Left forelimb (tissue), 1 donor: ENCODE measurements at regions not wholly inside any gene's neighbourhood (a gene's known extent, or its start where the extent isn't known, plus 50 kb on each side); places are given as distances from the start of the nearest gene placed in this dataset.
"Not testable (repeated sequence)": the region's sequence is repeated elsewhere in the genome, so short reads cannot be mapped to it uniquely, and the experiment has no call there.

Experiments
- DNase-seq: peaks from one replicate; pipeline ENCODE4 v3.0.0-alpha.2; 2018; ENCODE audit warnings: low spot score

DNA sequence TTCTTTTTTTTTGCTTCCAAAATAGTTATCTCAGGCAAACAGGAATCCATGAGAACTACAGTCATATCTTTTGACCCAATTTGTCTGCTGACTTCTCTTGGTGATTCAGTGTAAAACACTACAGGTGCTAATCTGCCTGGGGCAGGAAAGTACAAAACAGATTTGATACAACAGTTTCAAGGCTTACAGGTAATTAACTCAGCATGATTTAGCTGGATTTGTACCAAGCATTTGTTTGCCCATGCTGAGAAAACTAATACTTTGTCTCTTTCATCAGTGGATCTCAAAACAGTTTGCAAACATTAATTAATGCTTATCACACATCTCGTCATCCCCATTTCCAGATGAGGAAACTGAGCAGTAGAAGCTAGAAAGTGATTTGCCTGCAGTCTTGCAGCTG lies 312.5 kb upstream of the SEMA6A start:
- DNase-seq = no peak

DNA sequence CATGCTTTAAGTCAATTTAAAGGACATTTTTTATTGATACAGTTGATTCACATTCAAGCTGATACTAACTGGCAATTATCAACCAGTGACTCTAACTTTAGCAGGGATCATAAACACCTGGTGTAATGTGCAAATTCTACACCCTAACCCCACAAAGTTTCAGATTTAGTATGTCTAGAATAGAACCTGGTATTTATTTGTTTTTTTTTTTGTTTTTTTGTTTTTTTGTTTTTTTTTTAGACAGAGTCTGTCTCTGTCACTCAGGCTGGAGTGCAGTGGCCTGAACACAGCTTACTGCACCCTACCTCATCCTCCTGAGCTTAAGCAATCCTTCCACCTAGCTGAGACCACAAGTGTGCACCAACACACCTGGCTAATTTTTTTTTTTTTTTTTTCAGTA lies 311.2 kb upstream of the SEMA6A start:
- no peak for DNase-seq

DNA sequence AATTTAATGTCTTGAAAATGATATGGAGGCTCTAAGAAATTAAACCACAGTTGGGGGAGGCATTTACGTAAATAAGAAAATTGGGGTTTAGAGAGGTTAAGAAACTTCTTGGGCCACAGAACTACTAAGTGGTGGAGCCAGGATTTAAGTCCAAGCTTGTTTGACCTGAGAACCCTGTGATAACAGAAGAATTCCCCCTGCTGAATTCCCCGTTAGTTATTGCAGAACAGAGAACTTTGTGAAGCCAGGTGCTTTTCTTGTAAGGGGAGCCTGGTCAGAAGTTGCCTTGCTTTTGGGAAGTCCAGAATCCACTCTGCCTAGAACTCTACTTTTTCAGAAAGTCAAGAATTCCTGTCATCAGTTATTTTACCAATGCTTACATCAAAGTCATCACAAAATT lies 309.3 kb upstream of the SEMA6A start:
- DNase-seq = no peak

DNA sequence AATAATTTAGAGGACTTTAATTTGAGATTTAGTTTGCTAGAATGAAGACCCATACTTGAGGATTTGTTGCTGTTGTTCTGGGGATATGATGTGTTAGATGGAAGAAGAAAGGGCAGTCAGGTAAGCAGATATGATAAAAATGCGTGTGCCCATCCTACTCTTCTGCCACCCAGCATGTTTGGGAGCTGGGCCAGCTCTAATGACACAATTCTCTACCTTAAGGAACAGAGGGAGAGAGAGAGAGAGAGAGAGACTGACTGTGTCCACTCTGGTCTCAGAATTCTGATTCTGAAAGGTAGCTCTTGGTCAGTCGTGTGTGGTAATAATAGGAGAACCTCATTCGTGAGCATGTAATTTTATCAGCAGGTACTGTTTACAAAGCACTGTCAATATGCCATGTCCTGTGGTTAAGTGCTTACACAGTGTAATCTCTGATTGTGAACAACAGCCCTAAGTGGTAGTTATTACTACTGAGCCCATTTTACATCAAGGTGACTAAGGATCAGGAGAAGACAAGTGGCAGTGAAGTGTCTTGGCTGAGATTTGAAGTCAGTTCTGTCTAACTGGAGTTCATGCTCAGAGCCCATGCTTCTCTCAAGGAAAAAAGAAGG lies 307.4 kb upstream of the SEMA6A start:
- DNase-seq = no peak

DNA sequence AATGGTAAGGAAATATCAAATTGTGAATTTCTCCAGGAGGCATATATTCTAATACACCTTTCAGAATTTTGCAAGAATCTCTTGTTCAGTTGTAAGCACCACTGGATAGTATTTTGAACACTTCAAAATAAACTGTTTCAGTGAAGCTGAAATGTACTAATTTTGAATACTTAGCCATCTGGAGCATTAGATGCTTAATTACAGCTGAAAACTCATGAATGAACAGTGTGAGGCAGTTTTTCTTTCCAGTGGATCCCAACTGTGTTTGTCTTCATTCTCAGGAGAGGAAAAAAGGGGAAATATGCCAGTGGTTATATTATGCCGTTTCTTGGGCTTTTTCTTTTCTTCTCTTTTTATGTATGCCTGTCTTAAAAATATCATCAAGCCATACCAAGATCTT lies 306.0 kb upstream of the SEMA6A start:
- no peak for DNase-seq

DNA sequence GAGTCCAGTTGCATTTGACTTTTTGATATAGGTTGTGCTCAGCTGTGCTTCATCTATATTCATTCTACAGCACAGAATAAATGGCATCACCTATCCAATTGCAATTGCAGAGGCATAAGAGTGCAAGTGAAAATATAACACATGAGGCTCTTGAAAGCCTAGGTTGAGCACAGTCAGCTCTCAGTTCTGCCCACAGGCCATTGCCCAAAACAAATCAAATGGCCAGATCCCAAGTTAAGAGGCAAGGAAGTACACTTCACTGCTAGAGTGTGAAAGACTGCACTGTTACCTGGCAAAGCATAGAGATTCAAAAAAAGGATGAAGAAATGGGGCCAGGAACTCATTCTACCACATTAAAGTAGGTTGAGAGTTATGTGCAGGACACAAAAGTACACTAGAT lies 305.5 kb upstream of the SEMA6A start:
- DNase-seq = no peak

DNA sequence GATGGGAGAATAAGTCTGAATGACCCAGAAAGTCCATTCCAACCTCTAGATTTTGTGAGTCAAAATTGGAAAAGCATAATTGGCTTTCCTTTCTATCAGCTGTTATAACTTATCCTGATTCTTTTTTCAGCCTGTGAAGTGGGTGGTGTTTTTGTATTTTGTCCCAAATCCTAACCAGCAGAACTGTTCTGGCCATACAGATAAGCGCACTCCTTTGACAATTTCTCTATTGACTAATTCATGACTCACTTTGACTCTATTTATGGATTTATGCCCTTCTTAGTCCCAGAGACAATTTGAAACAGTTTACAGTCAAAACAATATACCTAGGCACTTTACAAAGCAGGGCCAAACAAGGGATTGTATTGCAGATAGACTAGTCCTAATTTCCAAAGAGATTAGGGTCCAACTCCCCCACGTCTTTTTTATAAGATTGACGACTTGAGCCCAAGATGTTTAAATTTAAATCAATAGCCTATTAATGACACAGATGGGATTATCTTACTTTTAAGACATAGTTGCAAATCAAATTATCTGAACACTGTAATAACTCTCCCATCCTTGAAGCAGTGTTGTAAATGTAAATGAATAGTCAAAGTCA lies 301.7 kb upstream of the SEMA6A start:
- DNase-seq = no peak

DNA sequence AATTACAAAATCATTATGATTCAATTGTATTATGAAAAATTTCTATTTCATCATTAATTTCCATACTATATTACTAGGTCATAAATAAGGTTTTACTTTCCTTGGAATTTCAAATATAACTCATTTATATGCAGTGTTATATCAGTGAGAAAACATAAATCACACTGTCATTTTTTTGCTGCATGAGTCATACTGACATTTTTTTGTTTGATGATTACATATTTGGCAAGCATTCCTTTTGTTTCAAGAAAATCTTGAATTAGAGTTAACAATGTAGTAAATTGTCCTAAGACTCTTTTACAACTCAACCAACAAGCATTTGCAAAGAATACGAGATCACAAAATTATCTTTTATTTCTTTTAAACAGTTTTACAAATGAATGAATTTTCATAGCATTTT lies 298.4 kb upstream of the SEMA6A start:
- no peak for DNase-seq

DNA sequence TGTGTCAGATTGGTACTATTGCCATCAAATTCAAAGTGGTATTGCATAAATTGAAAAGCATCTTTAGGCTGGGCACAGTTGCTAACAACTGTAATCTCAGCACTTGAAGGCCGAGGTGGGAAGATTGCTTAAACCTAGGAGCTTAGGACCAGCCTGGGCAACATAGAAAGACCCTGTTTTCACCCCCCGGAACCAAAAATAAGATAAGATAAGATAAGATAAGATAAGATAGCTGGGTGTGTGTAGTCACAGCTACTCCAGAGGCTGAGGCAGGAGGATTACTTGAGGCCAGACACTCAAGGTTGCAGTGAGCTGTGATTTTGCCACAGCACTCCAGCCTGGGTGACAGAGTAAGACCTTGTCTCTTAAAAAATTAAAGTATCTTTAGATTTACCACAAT lies 297.9 kb upstream of the SEMA6A start:
- DNase-seq = no peak

DNA sequence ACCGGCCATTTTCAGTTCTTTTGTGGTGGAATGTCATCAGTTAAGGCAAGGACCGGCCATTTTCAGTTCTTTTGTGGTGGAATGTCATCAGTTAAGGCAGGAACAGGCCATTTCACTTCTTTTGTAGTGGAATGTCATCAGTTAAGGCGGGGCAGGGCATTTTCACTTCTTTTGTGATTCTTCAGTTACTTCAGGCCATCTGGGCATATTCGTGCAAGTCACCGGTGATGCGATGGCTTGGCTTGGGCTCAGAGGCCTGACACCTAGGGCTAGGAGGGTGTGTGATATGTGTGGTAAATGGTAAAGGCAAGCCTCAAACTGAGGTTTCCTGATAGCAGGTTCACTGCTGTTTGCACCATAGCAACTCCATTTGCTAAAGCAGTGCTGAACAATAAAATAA lies 293.2 kb upstream of the SEMA6A start:
- not testable (repeated sequence) for DNase-seq

DNA sequence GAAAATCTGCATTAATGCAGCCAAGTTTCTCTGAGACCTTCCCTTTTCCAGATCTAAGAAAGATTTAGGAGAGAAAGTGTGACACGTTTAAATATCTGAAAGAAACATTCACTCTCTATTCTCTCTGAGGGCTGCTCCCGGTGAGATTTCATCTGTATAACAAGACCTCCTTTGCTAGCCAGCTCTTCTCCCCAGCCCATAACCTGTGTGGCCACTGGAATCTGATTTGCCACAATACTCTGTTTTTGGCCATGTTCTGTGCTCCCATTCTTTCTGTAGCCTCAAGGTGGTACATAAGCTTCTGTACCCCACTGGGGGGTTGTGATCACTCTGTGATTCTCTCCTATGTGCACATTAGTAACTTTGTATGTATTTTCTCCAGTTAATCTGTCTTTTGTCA lies 291.0 kb upstream of the SEMA6A start:
- no peak for DNase-seq

DNA sequence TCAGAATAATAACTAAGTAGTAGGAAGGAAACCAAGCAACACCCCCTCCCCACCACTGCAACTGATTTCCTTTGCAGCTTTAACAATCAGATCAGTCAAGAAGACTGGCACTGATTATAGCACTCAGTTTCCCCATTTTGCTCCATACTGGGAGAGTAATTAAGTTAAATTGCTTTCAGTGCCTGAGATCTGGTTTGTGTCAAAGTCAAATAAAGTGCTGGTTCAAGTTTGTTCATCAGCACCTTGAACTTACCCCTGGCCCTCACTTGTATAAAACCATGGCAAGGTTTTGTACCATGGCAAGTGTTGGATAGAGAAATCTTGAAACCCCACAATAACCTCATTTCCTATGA lies 290.2 kb upstream of the SEMA6A start:
- no peak for DNase-seq

DNA sequence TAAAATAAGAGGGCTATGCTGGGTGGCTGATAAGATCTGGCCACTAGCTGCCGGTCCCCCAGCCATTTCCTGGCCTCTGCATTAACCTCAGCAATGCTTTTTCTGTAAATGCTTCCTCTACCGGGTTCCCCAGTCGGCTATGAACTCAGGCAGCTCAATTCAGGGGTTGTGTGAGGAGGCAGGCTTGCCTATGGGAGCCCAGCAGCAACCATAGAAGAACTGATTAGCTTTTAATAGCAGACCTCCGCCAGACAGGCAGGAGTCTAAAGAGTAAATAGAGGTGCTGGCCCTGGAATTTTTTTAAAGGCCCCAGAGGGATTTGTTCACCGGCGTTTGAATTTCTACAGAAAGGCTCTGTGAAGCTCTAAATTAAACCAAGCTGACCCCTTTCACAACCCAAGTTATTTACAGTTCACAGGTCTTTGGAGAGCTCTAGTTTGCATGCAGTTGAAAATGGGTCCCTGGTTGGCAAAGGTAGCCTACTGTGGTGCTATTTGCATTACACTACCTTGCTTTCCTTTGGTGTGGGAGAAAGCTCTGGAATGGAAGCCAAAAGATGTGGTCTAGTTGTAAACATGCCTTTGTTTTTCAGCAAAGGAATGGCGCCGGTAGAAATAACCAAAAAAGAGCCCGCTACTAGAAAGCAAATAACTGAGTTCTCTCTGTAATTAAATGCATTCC lies 289.7 kb upstream of the SEMA6A start:
- no peak for DNase-seq

DNA sequence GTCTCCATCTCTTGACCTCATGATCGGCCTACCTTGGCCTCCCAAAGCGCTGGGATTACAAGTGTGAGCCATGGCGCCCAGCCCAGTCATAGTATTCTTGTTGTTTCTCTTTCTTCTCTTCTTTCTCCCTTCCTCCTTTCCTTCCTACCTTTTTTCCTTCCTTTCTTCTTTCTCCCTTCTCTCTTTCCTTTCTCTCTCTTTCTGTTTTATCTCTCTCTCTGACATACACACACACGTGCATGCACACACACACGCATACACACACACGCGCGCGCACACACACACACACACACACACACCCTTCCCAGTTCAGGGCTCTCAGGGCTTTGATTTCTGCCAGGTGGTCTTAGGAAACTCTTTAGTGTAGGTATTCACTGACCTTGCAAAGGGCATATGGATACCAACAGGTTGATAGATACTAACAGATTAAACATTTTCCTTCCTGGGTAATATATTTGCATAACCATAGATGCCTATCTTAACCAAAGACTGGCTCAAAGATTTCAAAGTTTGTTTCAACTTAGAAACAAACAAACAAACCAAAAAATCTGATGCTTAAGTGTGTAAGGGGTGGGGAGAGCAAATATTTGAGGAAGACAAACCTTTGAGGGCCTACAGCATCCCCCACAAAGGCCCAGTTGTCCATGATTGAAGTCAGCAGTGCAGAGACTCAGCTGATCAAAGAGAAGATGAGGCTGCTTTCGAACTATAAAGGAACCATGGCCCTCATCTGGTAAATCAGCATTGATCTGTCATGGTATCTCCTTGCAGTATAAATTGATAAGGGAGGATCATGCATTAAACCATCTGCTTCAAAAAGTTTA lies 288.2 kb upstream of the SEMA6A start:
- no peak for DNase-seq

DNA sequence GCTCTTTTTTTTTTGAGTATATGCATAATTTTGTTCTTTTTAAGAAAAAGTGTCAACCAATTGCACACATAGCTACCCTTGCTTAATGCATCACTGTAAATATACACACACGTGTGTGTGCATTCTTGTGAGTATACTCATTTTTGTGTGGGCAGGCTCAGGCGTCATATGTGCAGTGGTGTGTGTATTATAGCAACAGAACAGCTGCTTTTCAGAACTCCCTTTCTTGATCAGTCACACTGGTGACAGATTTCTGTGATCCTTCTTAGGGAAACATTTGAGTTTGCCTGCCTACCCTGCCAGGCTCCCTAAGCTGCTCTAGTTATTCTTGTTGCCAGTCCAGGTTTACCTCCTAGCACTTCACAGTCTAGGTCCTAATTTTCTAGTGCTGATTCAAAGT lies 287.0 kb upstream of the SEMA6A start:
- DNase-seq = no peak

DNA sequence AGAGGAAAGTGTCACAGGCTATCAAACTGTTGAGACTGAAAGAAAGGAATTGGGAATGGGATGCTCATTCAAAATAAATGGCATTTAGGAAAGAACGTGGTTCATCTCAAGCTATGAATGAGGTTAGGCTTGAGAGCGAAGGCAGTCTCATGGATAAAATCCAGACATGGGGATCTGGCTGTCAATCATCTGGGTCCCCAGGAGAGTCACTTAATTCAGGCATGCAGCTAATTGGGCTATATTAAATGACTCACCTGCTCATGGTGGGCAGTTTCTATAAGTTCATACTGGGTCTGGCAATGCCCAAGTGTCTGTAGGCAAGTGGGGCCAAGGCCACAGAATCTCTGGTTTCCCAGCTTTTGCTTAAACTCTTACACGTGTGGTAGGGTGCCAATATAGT lies 286.5 kb upstream of the SEMA6A start:
- no peak for DNase-seq

DNA sequence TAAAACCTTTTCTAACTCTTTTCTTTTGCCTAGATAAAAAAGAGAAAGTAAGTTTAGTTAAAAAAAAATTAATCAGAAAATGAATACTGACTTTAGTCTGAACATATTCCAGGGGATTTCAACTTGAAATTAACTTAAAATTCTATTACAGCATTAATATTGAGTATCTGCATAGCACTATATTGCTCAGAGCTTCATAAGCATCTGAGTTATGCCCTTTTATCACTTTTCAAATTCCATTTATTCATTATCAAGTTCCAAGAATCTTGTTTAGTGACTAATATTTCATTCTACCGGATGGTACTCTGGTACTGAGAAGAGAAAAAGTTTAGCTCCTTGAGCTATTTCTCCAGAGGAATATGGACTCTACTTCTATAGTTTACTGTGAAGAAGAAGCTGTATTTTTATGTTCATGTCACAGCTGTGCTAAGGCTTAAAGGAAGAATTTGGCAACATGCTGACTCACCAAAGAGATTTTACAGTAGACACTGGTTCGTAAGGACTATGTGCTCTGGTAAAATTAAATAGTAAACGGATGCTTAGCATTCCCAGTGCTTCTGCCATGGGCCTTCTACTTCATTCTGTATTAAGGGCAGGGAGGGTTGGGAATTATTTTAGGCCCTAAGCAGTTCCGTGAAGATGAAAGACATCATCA lies 285.2 kb upstream of the SEMA6A start:
- no peak for DNase-seq

DNA sequence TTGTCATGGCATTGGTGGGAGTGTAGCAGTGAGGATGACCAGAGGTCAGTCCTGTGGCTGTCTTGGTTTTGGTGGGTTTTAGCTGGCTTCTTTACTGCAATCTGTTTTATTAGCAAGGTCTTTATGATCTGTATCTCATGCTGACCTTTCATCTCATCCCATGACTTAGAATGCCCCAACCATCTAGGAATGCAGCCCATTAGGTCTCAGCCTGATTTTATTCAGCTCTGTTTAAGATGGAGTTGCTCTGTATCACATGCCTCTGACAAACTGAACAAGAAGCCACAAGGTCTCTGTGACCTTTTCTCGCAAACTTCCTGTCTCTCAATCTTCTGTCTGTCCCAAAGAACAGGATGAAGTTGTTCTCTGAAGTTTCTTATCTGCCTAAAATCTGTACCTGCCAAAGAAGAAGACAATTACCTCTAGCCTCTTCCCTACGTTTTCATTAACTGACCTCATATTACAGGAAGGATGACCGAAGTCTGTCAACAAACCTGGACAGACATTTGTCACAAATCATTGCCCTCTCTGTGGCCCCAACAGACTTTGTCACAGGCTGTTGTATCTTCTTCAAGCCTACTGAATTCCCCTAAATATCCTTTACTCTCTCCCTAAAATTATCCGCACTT lies 284.2 kb upstream of the SEMA6A start:
- no peak for DNase-seq

DNA sequence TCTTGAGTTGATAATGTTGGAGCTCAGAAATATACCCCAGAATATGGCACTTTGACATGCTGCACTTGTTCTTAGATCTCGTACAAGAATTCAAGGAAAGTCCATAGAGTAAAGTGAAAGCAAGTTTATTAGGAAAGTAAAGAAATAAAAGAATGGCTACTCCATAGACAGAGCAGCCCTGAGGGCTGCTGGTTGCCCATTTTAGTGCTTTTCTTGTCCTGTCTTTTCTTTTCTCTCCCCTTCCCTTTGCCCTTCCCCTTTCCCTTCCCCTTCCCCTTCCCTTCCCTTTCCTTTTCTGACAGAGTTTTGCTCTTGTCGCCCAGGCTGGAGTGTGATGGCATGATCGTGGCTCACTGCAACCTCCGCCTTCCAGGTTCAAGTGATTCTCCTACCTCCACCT lies 283.4 kb upstream of the SEMA6A start:
- not testable (repeated sequence) for DNase-seq

DNA sequence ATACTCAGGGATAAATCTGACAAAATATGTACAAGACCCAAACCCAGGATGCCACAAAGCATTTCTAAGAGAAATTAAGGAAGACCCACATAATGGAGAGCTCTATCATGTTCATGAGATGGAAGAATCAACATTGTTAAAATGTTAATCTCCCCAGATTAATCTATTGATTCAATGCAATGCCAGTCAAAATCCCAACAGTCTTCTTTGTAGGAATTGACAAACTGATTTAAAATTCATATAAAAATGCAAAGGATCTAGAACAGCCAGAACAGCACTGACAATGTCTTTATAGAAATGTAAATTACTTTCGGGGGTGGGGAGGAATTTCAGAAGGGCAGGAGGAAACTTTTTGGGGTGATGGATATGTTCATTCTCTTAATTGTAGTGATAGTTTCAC lies 281.6 kb upstream of the SEMA6A start:
- no peak for DNase-seq

DNA sequence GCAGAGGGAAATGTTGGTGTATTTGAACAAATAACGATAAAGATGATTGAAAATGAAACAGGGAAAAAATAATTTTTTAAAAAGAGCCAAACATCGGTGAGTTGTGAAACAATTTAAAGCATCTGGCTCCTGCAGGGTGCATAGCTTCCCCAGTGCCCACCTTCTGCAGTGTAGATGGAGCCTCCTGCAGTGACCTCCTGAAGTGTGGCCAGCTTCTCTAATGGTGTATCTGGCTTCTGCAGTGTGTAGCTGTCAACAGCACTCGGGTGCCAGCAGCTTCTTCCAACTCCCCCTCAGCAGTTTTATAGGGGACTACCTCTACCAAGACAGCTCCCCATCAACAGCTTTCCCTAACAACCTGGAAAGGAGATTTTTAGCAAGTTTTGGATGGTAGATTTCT lies 279.4 kb upstream of the SEMA6A start:
- no peak for DNase-seq

DNA sequence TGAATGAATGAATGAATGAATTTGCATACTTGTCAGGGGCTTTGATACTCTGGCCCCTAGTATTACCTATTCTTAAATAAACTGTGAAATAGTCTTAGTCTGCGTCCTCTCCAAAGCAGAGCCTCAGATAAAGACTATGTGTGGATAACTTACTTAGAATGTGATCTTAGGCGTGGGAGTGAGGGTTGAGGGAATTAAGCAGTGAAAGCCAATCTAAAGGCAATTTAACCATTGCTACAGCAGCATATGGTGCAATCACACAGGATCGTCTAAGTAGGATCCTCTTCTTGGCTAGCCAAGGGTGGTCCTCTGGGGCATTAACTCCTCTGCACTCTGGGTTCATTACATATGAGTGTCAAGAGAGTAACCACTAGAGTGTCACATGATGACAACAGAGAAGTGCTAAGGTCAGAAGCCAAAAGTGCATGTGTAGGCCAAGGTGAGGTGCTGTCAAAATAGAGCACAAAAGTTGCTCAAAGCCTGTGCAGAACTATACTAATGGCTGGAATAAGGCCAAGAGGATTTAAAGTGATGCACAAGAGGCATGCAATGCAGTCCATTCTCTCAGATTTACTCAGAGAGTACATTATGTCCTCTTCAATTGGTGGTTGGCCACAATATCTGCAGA lies 274.4 kb upstream of the SEMA6A start:
- no peak for DNase-seq
